Right lobe of liver (tissue), 4 donors: ENCODE measurements at regions not wholly inside any gene's neighbourhood (a gene's known extent, or its start where the extent isn't known, plus 50 kb on each side); places are given as distances from the start of the nearest gene placed in this dataset.

Source experiments
- POLR2A ChIP-seq: fragments of 450-650 bp; IDR thresholded peaks from one replicate; pipeline ENCODE4 v1.6.1; 2017; ENCODE audit warnings: antibody characterized with exemption, mild to moderate bottlenecking
- TF ChIP-seq, protein P1 (sequence below), 4 donors: fragments of 200-600 bp in 3 of 4; fragments of 450-650 bp in 1 of 4; IDR thresholded peaks; one replicate each; pipeline versions ENCODE4 v1.5.1 to v1.8.0; 2016 to 2022; ENCODE audit warnings: antibody characterized with exemption in 4 of 4, mild to moderate bottlenecking in 2 of 4
- donor health status: DM: no; HTN: no; CAD: no.
- donor health status: DM: no; HTN: no; CAD: no.
- donor health status: DM: no; HTN: yes; CAD: no.

DNA sequence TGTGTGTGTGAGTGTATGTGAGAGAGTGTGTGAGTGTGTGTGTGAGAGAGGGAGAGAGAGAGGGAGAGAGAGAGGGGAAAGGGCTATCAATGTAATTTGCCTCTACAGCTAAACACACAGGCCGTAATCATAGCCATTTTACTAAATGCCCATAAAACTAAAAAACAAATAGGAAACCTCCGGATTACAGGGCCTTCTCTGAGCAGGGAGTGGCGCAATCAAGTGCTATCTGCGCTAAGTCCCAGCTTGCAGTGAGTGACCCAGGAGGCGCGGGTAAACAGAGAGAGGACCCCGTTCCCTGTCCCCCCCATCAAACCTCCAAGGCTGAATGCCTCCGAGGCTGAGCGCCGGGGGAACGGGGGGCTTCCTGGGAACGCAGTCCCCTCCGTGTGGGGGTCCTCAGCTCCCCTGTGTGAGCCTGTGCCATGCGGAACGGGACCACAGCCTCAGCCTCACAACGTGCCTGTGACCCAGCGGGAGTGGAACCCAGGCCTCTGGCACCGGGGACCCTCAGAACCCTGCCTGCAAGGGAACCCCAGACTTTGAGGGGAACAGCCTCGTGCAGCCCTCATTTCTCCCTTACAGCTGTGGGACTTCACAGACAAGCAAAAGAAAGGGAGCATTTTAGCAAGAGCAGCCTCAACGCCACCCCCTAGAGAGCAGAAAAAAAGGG is 54.7 kb upstream of the ID2 start:
- TF ChIP-seq, protein P1, sequence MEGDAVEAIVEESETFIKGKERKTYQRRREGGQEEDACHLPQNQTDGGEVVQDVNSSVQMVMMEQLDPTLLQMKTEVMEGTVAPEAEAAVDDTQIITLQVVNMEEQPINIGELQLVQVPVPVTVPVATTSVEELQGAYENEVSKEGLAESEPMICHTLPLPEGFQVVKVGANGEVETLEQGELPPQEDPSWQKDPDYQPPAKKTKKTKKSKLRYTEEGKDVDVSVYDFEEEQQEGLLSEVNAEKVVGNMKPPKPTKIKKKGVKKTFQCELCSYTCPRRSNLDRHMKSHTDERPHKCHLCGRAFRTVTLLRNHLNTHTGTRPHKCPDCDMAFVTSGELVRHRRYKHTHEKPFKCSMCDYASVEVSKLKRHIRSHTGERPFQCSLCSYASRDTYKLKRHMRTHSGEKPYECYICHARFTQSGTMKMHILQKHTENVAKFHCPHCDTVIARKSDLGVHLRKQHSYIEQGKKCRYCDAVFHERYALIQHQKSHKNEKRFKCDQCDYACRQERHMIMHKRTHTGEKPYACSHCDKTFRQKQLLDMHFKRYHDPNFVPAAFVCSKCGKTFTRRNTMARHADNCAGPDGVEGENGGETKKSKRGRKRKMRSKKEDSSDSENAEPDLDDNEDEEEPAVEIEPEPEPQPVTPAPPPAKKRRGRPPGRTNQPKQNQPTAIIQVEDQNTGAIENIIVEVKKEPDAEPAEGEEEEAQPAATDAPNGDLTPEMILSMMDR (IDR thresholded peaks at IDR 0.05): no peak
- no peak for TF ChIP-seq POLR2A
